NCI-H1436 treated with DMSO at 0.1 percent for 48 hours (cell line): ENCODE measurements at regions not wholly inside any gene's neighbourhood (a gene's known extent, or its start where the extent isn't known, plus 50 kb on each side); places are given as distances from the start of the nearest gene placed in this dataset.
A peak's percentile ranks its signal among the peaks of the same experiment; 100 is the strongest.

Experiments
- DNase-seq: peaks from one replicate; lab custom pipeline; 2025; lab: John Stamatoyannopoulos, UW

GRCh38 chr12:24473097-24473496 is 475.8 kb downstream of the BCAT1 start:
- no peak for DNase-seq

- peak; percentile 61 for DNase-seq
Measured at GRCh38 chr12:24470050-24470449, 478.9 kb downstream of the BCAT1 start.

GRCh38 chr12:24469089-24469488 is 479.8 kb downstream of the BCAT1 start:
- DNase-seq: no peak

- no peak for DNase-seq
Measured at GRCh38 chr12:24467226-24467625, 481.7 kb downstream of the BCAT1 start.

- DNase-seq: no peak
Measured at GRCh38 chr12:24463375-24463774, 485.5 kb downstream of the BCAT1 start.

GRCh38 chr12:24462946-24463345 is 486.0 kb downstream of the BCAT1 start:
- DNase-seq: no peak

- no peak for DNase-seq
Measured at GRCh38 chr12:24460506-24460905, 488.4 kb downstream of the BCAT1 start.

GRCh38 chr12:24460099-24460498 is 488.8 kb downstream of the BCAT1 start:
- no peak for DNase-seq

- DNase-seq: no peak
Measured at GRCh38 chr12:24455811-24456210, 493.1 kb downstream of the BCAT1 start.

- no peak for DNase-seq
Measured at GRCh38 chr12:24447678-24448077, 498.2 kb upstream of the SOX5 start.

GRCh38 chr12:24446287-24446686 is 496.8 kb upstream of the SOX5 start:
- DNase-seq: no peak

GRCh38 chr12:24444634-24445033 is 495.2 kb upstream of the SOX5 start:
- DNase-seq: no peak

GRCh38 chr12:24441458-24441857 is 492.0 kb upstream of the SOX5 start:
- no peak for DNase-seq

GRCh38 chr12:24436667-24437066 is 487.2 kb upstream of the SOX5 start:
- no peak for DNase-seq

- no peak for DNase-seq
Measured at GRCh38 chr12:24431872-24432271, 482.4 kb upstream of the SOX5 start.

GRCh38 chr12:24427776-24428175 is 478.3 kb upstream of the SOX5 start:
- DNase-seq: no peak

GRCh38 chr12:24425601-24425970 is 476.1 kb upstream of the SOX5 start:
- no peak for DNase-seq

GRCh38 chr12:24424889-24425600 is 475.6 kb upstream of the SOX5 start:
- DNase-seq: peak; percentile 46

- DNase-seq: no peak
Measured at GRCh38 chr12:24424376-24424775, 474.9 kb upstream of the SOX5 start.

- DNase-seq: no peak
Measured at GRCh38 chr12:24423611-24424010, 474.1 kb upstream of the SOX5 start.

- no peak for DNase-seq
Measured at GRCh38 chr12:24421759-24422158, 472.3 kb upstream of the SOX5 start.

GRCh38 chr12:24418157-24418556 is 468.7 kb upstream of the SOX5 start:
- DNase-seq: no peak

GRCh38 chr12:24416423-24417109 is 467.1 kb upstream of the SOX5 start:
- no peak for DNase-seq

GRCh38 chr12:24415934-24416333 is 466.5 kb upstream of the SOX5 start:
- no peak for DNase-seq
